Lung (tissue), 11 donors: ENCODE measurements at regions not wholly inside any gene's neighbourhood (a gene's known extent, or its start where the extent isn't known, plus 50 kb on each side); places are given as distances from the start of the nearest gene placed in this dataset.

Experiments
- ATAC-seq: fragments of 200-7000 bp; cut with Tn5 transposase; one replicate; pipeline ENCODE4 v1.9.1; 2020; ENCODE audit warnings: moderate number of reproducible peaks; ENCODE audit not compliant: insufficient read depth, low FRiP score
- DNase-seq, 3 donors: peaks; one replicate each; pipeline ENCODE4 v3.0.0-alpha.2; 2013 to 2017
- H3K27ac ChIP-seq, 2 donors: one replicate each; pipeline ENCODE4 v1.5.1; 2013; ENCODE audit warnings: mild to moderate bottlenecking in 2 of 2, moderate library complexity in 2 of 2, control low read depth in 1 of 2, inconsistent platforms in 1 of 2, low read depth in 1 of 2, low read length in 1 of 2
- H3K27me3 ChIP-seq, 3 donors: one replicate each; pipeline ENCODE4 v1.5.1; 2013; ENCODE audit warnings: low read length in 2 of 3; ENCODE audit not compliant: control insufficient read depth in 3 of 3, insufficient read depth in 3 of 3
- H3K36me3 ChIP-seq, 4 donors: one replicate each; pipeline ENCODE4 v1.5.1; 2013; ENCODE audit warnings: low read length in 4 of 4, mild to moderate bottlenecking in 1 of 4, moderate library complexity in 1 of 4; ENCODE audit not compliant: control insufficient read depth in 4 of 4, insufficient read depth in 4 of 4
- H3K4me1 ChIP-seq, 5 donors: one replicate each; pipeline ENCODE4 v1.5.1; 2013; ENCODE audit warnings: low read length in 5 of 5, mild to moderate bottlenecking in 2 of 5, moderate library complexity in 1 of 5; ENCODE audit not compliant: control insufficient read depth in 5 of 5, insufficient read depth in 5 of 5
- H3K4me3 ChIP-seq: one replicate; pipeline ENCODE4 v1.5.1; 2013; ENCODE audit warnings: mild to moderate bottlenecking, control low read depth, moderate library complexity
- H3K9ac ChIP-seq, 2 donors: one replicate each; pipeline ENCODE4 v1.5.1; 2013; ENCODE audit warnings: low read length in 2 of 2, control low read depth in 1 of 2; ENCODE audit not compliant: insufficient read depth in 1 of 2
- H3K9me3 ChIP-seq, 4 donors: one replicate each; pipeline ENCODE4 v1.5.1; 2013; ENCODE audit warnings: low read length in 3 of 4, mild to moderate bottlenecking in 1 of 4, moderate library complexity in 1 of 4; ENCODE audit not compliant: control insufficient read depth in 4 of 4, insufficient read depth in 3 of 4
- WGBS, 2 donors: extraction: QIAGEN DNeasy Blood & Tissue Kit; methylation state at CpG; one replicate each; pipeline ENCODE4 v1.1.7; 2013; 5-methylcytosine and 5-hydroxymethylcytosine counted together
- TF ChIP-seq, protein P1 (sequence below): IDR thresholded peaks from 2 replicates; pipeline ENCODE4 v1.5.1; 2012; ENCODE audit warnings: mild to moderate bottlenecking; ENCODE audit errors: control extremely low read depth, extremely low read depth
- donor health status: control.
- donor health status: control.
- donor health status: Bipolar disorder and iron deficiency.
- donor health status: healthy.
- donor health status: DM: yes; HTN: yes; CAD: no.

DNA sequence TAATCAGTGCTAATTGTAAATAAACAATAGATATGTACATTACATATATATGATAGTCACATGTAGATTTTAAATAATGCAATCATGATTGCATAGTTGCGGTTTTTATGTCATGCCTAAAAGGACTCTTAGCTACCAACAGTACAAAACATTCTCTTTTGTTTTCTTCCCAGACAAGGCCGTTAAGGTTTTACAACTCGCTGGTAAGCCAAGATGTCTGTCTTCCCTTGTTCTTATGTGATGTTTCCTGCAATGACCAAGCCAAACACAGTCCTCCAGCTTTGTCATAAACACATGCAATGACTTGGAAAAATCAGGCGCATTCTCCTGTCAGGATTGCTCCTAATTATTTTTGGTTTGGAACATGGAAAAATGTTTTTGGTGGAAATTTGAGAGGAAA, 192.3 kb upstream of the GLI3 start:
- H3K4me1 ChIP-seq: peaks cover 0 to 6% (median 0%) of the 10 kb centered on the region in 5 donors
- H3K9ac ChIP-seq: no peak overlapping the region
- ATAC-seq (no peak), DNase-seq (no peak)
- H3K27ac ChIP-seq: no peak overlapping the region
- 68 to 70% methylated on average over 4 of the region's 4 CpGs for WGBS, 2 donors
- TF ChIP-seq, protein P1, sequence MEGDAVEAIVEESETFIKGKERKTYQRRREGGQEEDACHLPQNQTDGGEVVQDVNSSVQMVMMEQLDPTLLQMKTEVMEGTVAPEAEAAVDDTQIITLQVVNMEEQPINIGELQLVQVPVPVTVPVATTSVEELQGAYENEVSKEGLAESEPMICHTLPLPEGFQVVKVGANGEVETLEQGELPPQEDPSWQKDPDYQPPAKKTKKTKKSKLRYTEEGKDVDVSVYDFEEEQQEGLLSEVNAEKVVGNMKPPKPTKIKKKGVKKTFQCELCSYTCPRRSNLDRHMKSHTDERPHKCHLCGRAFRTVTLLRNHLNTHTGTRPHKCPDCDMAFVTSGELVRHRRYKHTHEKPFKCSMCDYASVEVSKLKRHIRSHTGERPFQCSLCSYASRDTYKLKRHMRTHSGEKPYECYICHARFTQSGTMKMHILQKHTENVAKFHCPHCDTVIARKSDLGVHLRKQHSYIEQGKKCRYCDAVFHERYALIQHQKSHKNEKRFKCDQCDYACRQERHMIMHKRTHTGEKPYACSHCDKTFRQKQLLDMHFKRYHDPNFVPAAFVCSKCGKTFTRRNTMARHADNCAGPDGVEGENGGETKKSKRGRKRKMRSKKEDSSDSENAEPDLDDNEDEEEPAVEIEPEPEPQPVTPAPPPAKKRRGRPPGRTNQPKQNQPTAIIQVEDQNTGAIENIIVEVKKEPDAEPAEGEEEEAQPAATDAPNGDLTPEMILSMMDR: no peak
- no peak overlapping the region for H3K4me3 ChIP-seq
- H3K27me3 ChIP-seq: no peaks in the 10 kb centered on the region
- H3K36me3 ChIP-seq: no peaks in the 10 kb centered on the region
- no peaks in the 10 kb centered on the region for H3K9me3 ChIP-seq

DNA sequence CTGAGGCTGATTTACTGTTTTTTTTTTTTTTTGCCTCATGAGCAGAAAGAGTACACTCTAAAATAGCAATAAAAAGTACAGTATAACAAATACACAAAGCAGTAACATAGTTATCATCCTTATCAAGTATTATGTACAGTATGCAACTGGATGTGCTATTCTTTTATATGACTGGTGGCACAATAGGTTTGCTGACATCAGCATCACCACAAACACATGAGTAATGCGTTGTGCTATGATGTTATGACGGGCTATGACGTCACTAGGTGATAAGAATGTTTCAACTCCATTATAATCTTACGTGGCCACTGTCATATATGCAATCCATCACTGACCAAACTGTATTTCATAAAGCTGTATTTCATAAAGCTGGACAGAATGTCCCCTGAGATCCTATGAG, 189.2 kb upstream of the GLI3 start:
- ATAC-seq (no peak), DNase-seq (no peak)
- peaks cover 0 to 6% (median 0%) of the 10 kb centered on the region in 5 donors for H3K4me1 ChIP-seq
- H3K9ac ChIP-seq: no peak overlapping the region
- 82 to 84% methylated on average over 4 of the region's 4 CpGs for WGBS, 2 donors
- no peak overlapping the region for H3K27ac ChIP-seq
- H3K36me3 ChIP-seq: no peaks in the 10 kb centered on the region
- TF ChIP-seq, protein P1: no peak
- H3K9me3 ChIP-seq: no peaks in the 10 kb centered on the region
- H3K27me3 ChIP-seq: no peaks in the 10 kb centered on the region
- no peak overlapping the region for H3K4me3 ChIP-seq

DNA sequence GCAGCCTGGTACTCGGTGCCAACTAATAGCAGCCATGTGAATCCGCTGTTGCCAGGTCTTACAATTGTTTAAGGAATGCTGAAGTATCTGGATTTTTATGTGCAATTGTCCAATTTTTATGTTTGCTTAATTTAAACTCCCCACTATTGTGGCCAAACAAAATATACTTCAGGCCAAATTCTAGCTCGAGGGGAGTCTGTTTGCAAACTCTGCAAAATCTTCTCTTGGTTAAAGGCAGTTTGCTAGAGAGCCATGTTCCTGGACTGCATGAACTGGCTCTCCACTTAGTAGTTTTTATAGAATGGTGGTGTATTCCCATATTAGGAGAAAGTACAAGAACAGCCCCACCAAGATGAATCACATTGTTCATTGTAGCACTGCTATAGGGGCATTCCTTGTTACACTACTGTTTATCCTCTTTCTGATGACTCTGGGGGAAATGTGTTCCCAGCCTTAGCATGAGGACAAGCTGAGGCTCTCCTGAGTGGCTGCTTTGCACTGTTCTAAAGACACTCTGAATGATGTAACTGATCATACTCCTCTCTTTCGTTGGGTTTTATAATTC, 178.0 kb upstream of the GLI3 start:
- DNase-seq: no peak
- no peaks in the 10 kb centered on the region for H3K27me3 ChIP-seq
- H3K27ac ChIP-seq: no peak overlapping the region
- H3K9ac ChIP-seq: no peak overlapping the region
- H3K9me3 ChIP-seq: no peaks in the 10 kb centered on the region
- no peak for ATAC-seq
- WGBS, 2 donors: 73 to 84% methylated on average over 4 of the region's 4 CpGs
- H3K4me3 ChIP-seq: no peak overlapping the region
- TF ChIP-seq, protein P1: no peak
- no peaks in the 10 kb centered on the region for H3K36me3 ChIP-seq
- H3K4me1 ChIP-seq: no peaks in the 10 kb centered on the region

DNA sequence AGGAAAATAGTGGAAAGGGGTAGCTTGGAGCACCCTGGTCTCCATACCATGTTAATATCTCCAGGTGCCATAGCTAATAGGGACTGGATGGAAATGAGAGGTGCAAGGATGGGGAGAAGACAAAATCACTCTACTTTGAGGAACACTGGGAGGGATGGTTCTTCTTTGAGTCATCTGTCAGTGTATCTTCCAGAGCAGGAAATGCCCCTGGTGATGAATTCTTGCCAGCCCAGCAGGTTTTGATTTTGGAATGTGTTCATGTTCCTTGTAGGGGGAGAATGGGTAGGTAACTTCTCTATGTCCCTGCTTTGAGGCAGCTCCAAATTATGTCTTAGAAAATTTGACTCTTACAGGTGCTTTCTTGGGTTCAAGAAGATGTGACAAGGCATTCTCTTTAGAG, 177.0 kb upstream of the GLI3 start:
- H3K27me3 ChIP-seq: no peaks in the 10 kb centered on the region
- no peaks in the 10 kb centered on the region for H3K4me1 ChIP-seq
- TF ChIP-seq, protein P1: no peak
- no peak for ATAC-seq
- no peak overlapping the region for H3K4me3 ChIP-seq
- no peak for DNase-seq
- no peaks in the 10 kb centered on the region for H3K9me3 ChIP-seq
- H3K36me3 ChIP-seq: no peaks in the 10 kb centered on the region
- no peak overlapping the region for H3K27ac ChIP-seq
- no peak overlapping the region for H3K9ac ChIP-seq
